Epidermal melanocyte (primary cell): ENCODE measurements at regions not wholly inside any gene's neighbourhood (a gene's known extent, or its start where the extent isn't known, plus 50 kb on each side); places are given as distances from the start of the nearest gene placed in this dataset.

Experiments
- DNase-seq: peaks from one replicate; pipeline ENCODE4 v3.0.0; 2011; ENCODE audit warnings: low spot score; ENCODE audit not compliant: insufficient read length

- DNase-seq = no peak
Measured at GRCh38 chr1:29513357-29513756, 277.0 kb downstream of the PTPRU start.

GRCh38 chr1:29511436-29511835, 275.1 kb downstream of the PTPRU start:
- DNase-seq = no peak

GRCh38 chr1:29508458-29509107, 272.3 kb downstream of the PTPRU start:
- DNase-seq = no peak

- DNase-seq = no peak
Measured at GRCh38 chr1:29506678-29507225, 270.4 kb downstream of the PTPRU start.

- DNase-seq = no peak
Measured at GRCh38 chr1:29505532-29506220, 269.4 kb downstream of the PTPRU start.

- DNase-seq = no peak
Measured at GRCh38 chr1:29504709-29505410, 268.5 kb downstream of the PTPRU start.

- DNase-seq = no peak
Measured at GRCh38 chr1:29504196-29504595, 267.9 kb downstream of the PTPRU start.

- no peak for DNase-seq
Measured at GRCh38 chr1:29502911-29503840, 266.9 kb downstream of the PTPRU start.

- DNase-seq = no peak
Measured at GRCh38 chr1:29502225-29502910, 266.0 kb downstream of the PTPRU start.

GRCh38 chr1:29501227-29501976, 265.1 kb downstream of the PTPRU start:
- DNase-seq = no peak

- no peak for DNase-seq
Measured at GRCh38 chr1:29500651-29501050, 264.3 kb downstream of the PTPRU start.

GRCh38 chr1:29500041-29500440, 263.7 kb downstream of the PTPRU start:
- no peak for DNase-seq

- no peak for DNase-seq
Measured at GRCh38 chr1:29499104-29499650, 262.9 kb downstream of the PTPRU start.

GRCh38 chr1:29498126-29499103, 262.1 kb downstream of the PTPRU start:
- DNase-seq = no peak

- no peak for DNase-seq
Measured at GRCh38 chr1:29497395-29498125, 261.2 kb downstream of the PTPRU start.

- DNase-seq = no peak
Measured at GRCh38 chr1:29496701-29497100, 260.4 kb downstream of the PTPRU start.

GRCh38 chr1:29490204-29490934, 254.0 kb downstream of the PTPRU start:
- no peak for DNase-seq
